Hepatocyte (in vitro differentiated cells): ENCODE measurements at regions not wholly inside any gene's neighbourhood (a gene's known extent, or its start where the extent isn't known, plus 50 kb on each side); places are given as distances from the start of the nearest gene placed in this dataset.

Source experiments
- CTCF ChIP-seq: fragments of 200-600 bp; sonication (generic); IDR thresholded peaks from 2 replicates; pipeline ENCODE4 v1.5.1; 2016; ENCODE audit warnings: antibody characterized with exemption, mild to moderate bottlenecking; ENCODE audit not compliant: poor library complexity
- EZH2 ChIP-seq: fragments of 200-600 bp; sonication (generic); IDR thresholded peaks from 2 replicates; pipeline ENCODE4 v1.6.1; 2016; ENCODE audit warnings: antibody characterized with exemption, mild to moderate bottlenecking, borderline replicate concordance
- EZH2phosphoT487 ChIP-seq: fragments of 200-600 bp; sonication (generic); IDR thresholded peaks from one replicate; pipeline ENCODE4 v1.6.1; 2018; ENCODE audit warnings: antibody characterized with exemption, mild to moderate bottlenecking, low read depth, moderate library complexity; ENCODE audit not compliant: unreplicated experiment, severe bottlenecking

GRCh38 chr3:96209699-96210098, 604.7 kb upstream of the EPHA6 start:
- TF ChIP-seq CTCF (no peak), EZH2 (no peak), EZH2phosphoT487 (no peak)
